SK-N-SH (cell line): ENCODE measurements at regions not wholly inside any gene's neighbourhood (a gene's known extent, or its start where the extent isn't known, plus 50 kb on each side); places are given as distances from the start of the nearest gene placed in this dataset.

Experiments used
- CTCF ChIA-PET: fragments of 300-600, 350-600 bp; formaldehyde crosslinking; extraction: SDS; loops from one replicate; lab custom pipeline; 2021; lab: Yijun Ruan, JAX
- POLR2A ChIA-PET: fragments of 350-600 bp; sonication (Branson Sonifier 250); formaldehyde crosslinking; extraction: SDS; loops from one replicate; lab custom pipeline; 2020; ENCODE audit warnings: antibody characterized with exemption, inconsistent platforms; lab: Yijun Ruan, JAX
- DNase-seq: peaks from one replicate; pipeline ENCODE4 v3.0.0; 2012
- H2AFZ ChIP-seq: fragments of 200-600 bp; sonication (generic); 2 replicates; pipeline ENCODE4 v1.8.1; 2016; ENCODE audit warnings: antibody characterized with exemption, mild to moderate bottlenecking, low read depth
- H3F3A ChIP-seq: fragments of 200-600 bp; sonication (generic); replicated peaks from 2 replicates; pipeline ENCODE3; 2016; ENCODE audit warnings: antibody characterized with exemption, mild to moderate bottlenecking; ENCODE audit not compliant: insufficient read depth
- H3K27ac ChIP-seq, 2 experiments: fragments of 200-500 bp in 1 of 2; fragments of 200-600 bp in 1 of 2; sonication (Bioruptor generic) in 1 of 2; sonication (generic), shearing (Covaris generic) in 1 of 2; 2 replicates each; pipeline versions ENCODE4 v1.5.1 to v1.6.1; 2014 to 2016; ENCODE audit warnings: low read depth in 2 of 2, inconsistent platforms in 1 of 2, low read length in 1 of 2, mild to moderate bottlenecking in 1 of 2, mixed read lengths in 1 of 2
- H3K27me3 ChIP-seq: fragments of 200-600 bp; sonication (generic), shearing (Covaris generic); 2 replicates; pipeline ENCODE4 v1.6.1; 2016; ENCODE audit warnings: mixed run types; ENCODE audit not compliant: insufficient read depth
- H3K36me3 ChIP-seq, 2 experiments: fragments of 200-500 bp in 1 of 2; fragments of 200-600 bp in 1 of 2; sonication (Bioruptor generic) in 1 of 2; sonication (generic) in 1 of 2; replicated peaks in 1 of 2; 2 replicates each; pipeline versions ENCODE3 to v1.5.1; 2014 to 2016; ENCODE audit warnings: low read length in 1 of 2, mild to moderate bottlenecking in 1 of 2; ENCODE audit not compliant: insufficient read depth in 2 of 2, control insufficient read depth in 1 of 2
- H3K4me1 ChIP-seq, 2 experiments: fragments of 200-500 bp in 1 of 2; fragments of 200-600 bp in 1 of 2; sonication (Bioruptor generic) in 1 of 2; sonication (generic), shearing (Covaris generic) in 1 of 2; 2 replicates each; pipeline versions ENCODE4 v1.5.1 to v1.6.1; 2014 to 2016; ENCODE audit warnings: low read depth in 1 of 2, low read length in 1 of 2, mixed run types in 1 of 2; ENCODE audit not compliant: insufficient read depth in 2 of 2, control insufficient read depth in 1 of 2
- H3K4me2 ChIP-seq: fragments of 200-600 bp; sonication (generic), shearing (Covaris generic); 2 replicates; pipeline ENCODE4 v1.6.1; 2017; ENCODE audit warnings: mixed run types
- H3K4me3 ChIP-seq, 2 experiments: fragments of 200-500 bp in 1 of 2; fragments of 200-600 bp in 1 of 2; sonication (Bioruptor generic) in 1 of 2; sonication (generic), shearing (Covaris generic) in 1 of 2; 2 replicates each; pipeline versions ENCODE4 v1.5.1 to v1.8.1; 2014 to 2016; ENCODE audit warnings: low read depth in 2 of 2, inconsistent platforms in 1 of 2, low read length in 1 of 2, mild to moderate bottlenecking in 1 of 2, mixed read lengths in 1 of 2, moderate library complexity in 1 of 2
- H3K79me2 ChIP-seq: fragments of 200-600 bp; sonication (generic); 2 replicates; pipeline ENCODE4 v1.8.1; 2017; ENCODE audit warnings: mild to moderate bottlenecking; ENCODE audit not compliant: insufficient read depth
- H3K9ac ChIP-seq: fragments of 200-600 bp; sonication (generic); 2 replicates; pipeline ENCODE4 v1.6.1; 2017; ENCODE audit warnings: mixed run types
- H3K9me2 ChIP-seq: fragments of 200-600 bp; sonication (generic); 2 replicates; pipeline ENCODE4 v1.6.1; 2017; ENCODE audit warnings: mixed run types
- H3K9me3 ChIP-seq: fragments of 200-600 bp; sonication (generic); 2 replicates; pipeline ENCODE4 v1.6.1; 2017; ENCODE audit warnings: mixed run types, mild to moderate bottlenecking, moderate library complexity
- H4K20me1 ChIP-seq: fragments of 200-600 bp; sonication (generic); 2 replicates; pipeline ENCODE4 v1.6.1; 2017; ENCODE audit warnings: mild to moderate bottlenecking, mixed run types; ENCODE audit not compliant: insufficient read depth
- EP300 ChIP-seq, 2 experiments: IDR thresholded peaks; 2 replicates each; pipeline versions ENCODE4 v1.4.0 to v1.6.1; 2012; ENCODE audit warnings: borderline replicate concordance in 1 of 2, low read depth in 1 of 2, low read length in 1 of 2
- EZH2phosphoT487 ChIP-seq: fragments of 200-600 bp; sonication (generic); IDR thresholded peaks from 2 replicates; pipeline ENCODE4 v1.6.1; 2017; ENCODE audit warnings: low read depth, mixed run types, mild to moderate bottlenecking, antibody characterized with exemption, moderate library complexity, borderline replicate concordance
- FOXJ3 ChIP-seq: sonication (generic); formaldehyde crosslinking; IDR thresholded peaks from 2 replicates; pipeline ENCODE4 v1.5.1; 2020; ENCODE audit warnings: mild to moderate bottlenecking, missing genetic modification reagents
- FOXM1 ChIP-seq: IDR thresholded peaks from 2 replicates; pipeline ENCODE4 v1.4.0; 2012; ENCODE audit warnings: low read depth, mild to moderate bottlenecking
- GABPA ChIP-seq: IDR thresholded peaks from 2 replicates; pipeline ENCODE4 v1.4.0; 2012; ENCODE audit warnings: low read depth, mild to moderate bottlenecking
- JUND ChIP-seq: IDR thresholded peaks from 2 replicates; pipeline ENCODE4 v1.4.0; 2012
- MEF2A ChIP-seq: IDR thresholded peaks from 2 replicates; pipeline ENCODE4 v1.4.0; 2012; ENCODE audit warnings: low read depth, borderline replicate concordance
- NFIC ChIP-seq: IDR thresholded peaks from 2 replicates; pipeline ENCODE4 v1.4.0; 2012; ENCODE audit warnings: borderline replicate concordance
- NRF1 ChIP-seq: IDR thresholded peaks from 2 replicates; pipeline ENCODE4 v1.6.1; 2012; ENCODE audit warnings: low read depth, mild to moderate bottlenecking, low read length
- POLR2AphosphoS5 ChIP-seq: IDR thresholded peaks from 2 replicates; pipeline ENCODE4 v1.6.1; 2012; ENCODE audit warnings: low read depth, low read length
- RAD21 ChIP-seq: IDR thresholded peaks from 2 replicates; pipeline ENCODE4 v1.6.1; 2012; ENCODE audit warnings: mild to moderate bottlenecking, low read length
- SIN3A ChIP-seq: IDR thresholded peaks from 2 replicates; pipeline ENCODE4 v1.6.1; 2012; ENCODE audit warnings: low read depth, mild to moderate bottlenecking, low read length, moderate library complexity, borderline replicate concordance
- SMC3 ChIP-seq: IDR thresholded peaks from 2 replicates; pipeline ENCODE4 v1.6.1; 2012; ENCODE audit warnings: low read depth, low read length, improper control_type of control experiment
- TAF1 ChIP-seq: IDR thresholded peaks from 2 replicates; pipeline ENCODE4 v1.6.1; 2012; ENCODE audit warnings: low read depth, mild to moderate bottlenecking, low read length, moderate library complexity, borderline replicate concordance
- TEAD4 ChIP-seq: IDR thresholded peaks from 2 replicates; pipeline ENCODE4 v1.4.0; 2012; ENCODE audit warnings: mild to moderate bottlenecking, borderline replicate concordance; ENCODE audit not compliant: insufficient read depth
- USF1 ChIP-seq: IDR thresholded peaks from 2 replicates; pipeline ENCODE4 v1.4.0; 2012; ENCODE audit warnings: low read depth, borderline replicate concordance
- ZBTB33 ChIP-seq: IDR thresholded peaks from 2 replicates; pipeline ENCODE4 v1.4.0; 2012; ENCODE audit warnings: low read depth, borderline replicate concordance
- WGBS: methylation state at CpG from one replicate; pipeline ENCODE4 v1.1.6; 2017; ENCODE audit warnings: low lambda C conversion rate; 5-methylcytosine and 5-hydroxymethylcytosine counted together
- TF ChIP-seq, protein P1 (sequence below): IDR thresholded peaks from 2 replicates; pipeline ENCODE4 v1.6.1; 2012; ENCODE audit warnings: mild to moderate bottlenecking, low read depth, low read length, moderate library complexity
- TF ChIP-seq, protein P2 (sequence below): fragments of 200-600 bp; sonication (generic); IDR thresholded peaks from 2 replicates; pipeline ENCODE4 v1.6.1; 2017; ENCODE audit warnings: antibody characterized with exemption, mild to moderate bottlenecking, moderate library complexity

DNA sequence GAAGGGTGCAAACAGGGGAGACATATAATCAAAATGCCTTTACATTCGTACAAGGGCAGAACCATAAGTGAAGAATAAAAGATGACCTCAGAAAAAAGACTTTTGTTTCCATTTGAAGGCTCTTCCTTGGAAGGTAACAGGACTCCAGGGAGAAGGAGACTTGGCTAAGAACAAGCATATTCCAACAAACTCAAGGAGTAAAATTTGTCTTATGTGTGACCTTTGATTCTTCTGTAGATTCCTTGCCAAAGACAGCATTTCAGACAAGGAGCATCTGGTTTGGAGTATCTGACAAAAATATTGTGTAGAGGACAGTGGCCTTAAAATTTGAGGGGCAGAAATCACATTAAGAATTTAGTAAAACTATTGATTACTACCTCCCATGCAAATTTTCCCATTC lies 991.9 kb downstream of the FLRT2 start:
- no peak overlapping the region for H3K9ac ChIP-seq
- no peaks in the 10 kb centered on the region for H3F3A ChIP-seq
- TF ChIP-seq NRF1 (no peak), POLR2AphosphoS5 (no peak), TAF1 (no peak), RAD21 (no peak), JUND (no peak)
- TF ChIP-seq, all 33 proteins: peak for 0
- DNase-seq = no peak
- H2AFZ ChIP-seq = no peak overlapping the region
- no peaks in the 10 kb centered on the region for H3K9me3 ChIP-seq
- H3K79me2 ChIP-seq = no peaks in the 10 kb centered on the region
- H4K20me1 ChIP-seq = no peaks in the 10 kb centered on the region
- WGBS = 0% methylated on average over 1 of the region's 1 CpG
- POLR2A ChIA-PET = no interaction called here
- H3K27ac ChIP-seq = no peak overlapping the region
- no peak overlapping the region for H3K4me2 ChIP-seq
- H3K36me3 ChIP-seq = no peaks in the 10 kb centered on the region
- CTCF ChIA-PET = no interaction called here
- no peaks in the 10 kb centered on the region for H3K9me2 ChIP-seq
- no peaks in the 10 kb centered on the region for H3K27me3 ChIP-seq
- H3K4me1 ChIP-seq = no peaks in the 10 kb centered on the region; a peak in 1 of 4 replicates
- H3K4me3 ChIP-seq = no peak overlapping the region

GRCh38 chr14:86521031-86521730 lies 991.2 kb downstream of the FLRT2 start:
- no peaks in the 10 kb centered on the region for H3K36me3 ChIP-seq
- H4K20me1 ChIP-seq = no peaks in the 10 kb centered on the region
- no peaks in the 10 kb centered on the region for H3K9me2 ChIP-seq
- no peaks in the 10 kb centered on the region; a peak in 1 of 4 replicates for H3K4me1 ChIP-seq
- DNase-seq = no peak
- no peak overlapping the region for H3K9ac ChIP-seq
- H3F3A ChIP-seq = no peaks in the 10 kb centered on the region
- WGBS = 2% methylated on average over 6 of the region's 6 CpGs
- H3K9me3 ChIP-seq = no peaks in the 10 kb centered on the region
- no peak overlapping the region for H3K27ac ChIP-seq
- H3K79me2 ChIP-seq = no peaks in the 10 kb centered on the region
- TF ChIP-seq ZBTB33 = no peak
- TF ChIP-seq GABPA = no peak
- TF ChIP-seq USF1 = no peak
- no peak for TF ChIP-seq TAF1
- TF ChIP-seq EP300 (IDR thresholded peaks at IDR 0.05; ENCODE audit: borderline replicate concordance in 1 of 2, low read depth in 1 of 2, low read length in 1 of 2) = no peak
- no peak for TF ChIP-seq EZH2phosphoT487
- TF ChIP-seq FOXM1 = no peak
- TF ChIP-seq, protein P1, sequence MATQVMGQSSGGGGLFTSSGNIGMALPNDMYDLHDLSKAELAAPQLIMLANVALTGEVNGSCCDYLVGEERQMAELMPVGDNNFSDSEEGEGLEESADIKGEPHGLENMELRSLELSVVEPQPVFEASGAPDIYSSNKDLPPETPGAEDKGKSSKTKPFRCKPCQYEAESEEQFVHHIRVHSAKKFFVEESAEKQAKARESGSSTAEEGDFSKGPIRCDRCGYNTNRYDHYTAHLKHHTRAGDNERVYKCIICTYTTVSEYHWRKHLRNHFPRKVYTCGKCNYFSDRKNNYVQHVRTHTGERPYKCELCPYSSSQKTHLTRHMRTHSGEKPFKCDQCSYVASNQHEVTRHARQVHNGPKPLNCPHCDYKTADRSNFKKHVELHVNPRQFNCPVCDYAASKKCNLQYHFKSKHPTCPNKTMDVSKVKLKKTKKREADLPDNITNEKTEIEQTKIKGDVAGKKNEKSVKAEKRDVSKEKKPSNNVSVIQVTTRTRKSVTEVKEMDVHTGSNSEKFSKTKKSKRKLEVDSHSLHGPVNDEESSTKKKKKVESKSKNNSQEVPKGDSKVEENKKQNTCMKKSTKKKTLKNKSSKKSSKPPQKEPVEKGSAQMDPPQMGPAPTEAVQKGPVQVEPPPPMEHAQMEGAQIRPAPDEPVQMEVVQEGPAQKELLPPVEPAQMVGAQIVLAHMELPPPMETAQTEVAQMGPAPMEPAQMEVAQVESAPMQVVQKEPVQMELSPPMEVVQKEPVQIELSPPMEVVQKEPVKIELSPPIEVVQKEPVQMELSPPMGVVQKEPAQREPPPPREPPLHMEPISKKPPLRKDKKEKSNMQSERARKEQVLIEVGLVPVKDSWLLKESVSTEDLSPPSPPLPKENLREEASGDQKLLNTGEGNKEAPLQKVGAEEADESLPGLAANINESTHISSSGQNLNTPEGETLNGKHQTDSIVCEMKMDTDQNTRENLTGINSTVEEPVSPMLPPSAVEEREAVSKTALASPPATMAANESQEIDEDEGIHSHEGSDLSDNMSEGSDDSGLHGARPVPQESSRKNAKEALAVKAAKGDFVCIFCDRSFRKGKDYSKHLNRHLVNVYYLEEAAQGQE = no peak
- no peak for TF ChIP-seq NFIC
- TF ChIP-seq SIN3A = no peak
- no peak for TF ChIP-seq POLR2AphosphoS5
- TF ChIP-seq FOXJ3 = no peak
- TF ChIP-seq RAD21 = no peak
- no peak for TF ChIP-seq SMC3
- no peak for TF ChIP-seq JUND
- TF ChIP-seq MEF2A = no peak
- TF ChIP-seq TEAD4 = no peak
- TF ChIP-seq, protein P2, sequence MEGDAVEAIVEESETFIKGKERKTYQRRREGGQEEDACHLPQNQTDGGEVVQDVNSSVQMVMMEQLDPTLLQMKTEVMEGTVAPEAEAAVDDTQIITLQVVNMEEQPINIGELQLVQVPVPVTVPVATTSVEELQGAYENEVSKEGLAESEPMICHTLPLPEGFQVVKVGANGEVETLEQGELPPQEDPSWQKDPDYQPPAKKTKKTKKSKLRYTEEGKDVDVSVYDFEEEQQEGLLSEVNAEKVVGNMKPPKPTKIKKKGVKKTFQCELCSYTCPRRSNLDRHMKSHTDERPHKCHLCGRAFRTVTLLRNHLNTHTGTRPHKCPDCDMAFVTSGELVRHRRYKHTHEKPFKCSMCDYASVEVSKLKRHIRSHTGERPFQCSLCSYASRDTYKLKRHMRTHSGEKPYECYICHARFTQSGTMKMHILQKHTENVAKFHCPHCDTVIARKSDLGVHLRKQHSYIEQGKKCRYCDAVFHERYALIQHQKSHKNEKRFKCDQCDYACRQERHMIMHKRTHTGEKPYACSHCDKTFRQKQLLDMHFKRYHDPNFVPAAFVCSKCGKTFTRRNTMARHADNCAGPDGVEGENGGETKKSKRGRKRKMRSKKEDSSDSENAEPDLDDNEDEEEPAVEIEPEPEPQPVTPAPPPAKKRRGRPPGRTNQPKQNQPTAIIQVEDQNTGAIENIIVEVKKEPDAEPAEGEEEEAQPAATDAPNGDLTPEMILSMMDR = no peak
- no peak overlapping the region for H2AFZ ChIP-seq
- H3K4me2 ChIP-seq = no peak overlapping the region
- no peak overlapping the region for H3K4me3 ChIP-seq
- ChIA-PET POLR2A (no interaction called here), CTCF (no interaction called here)
- no peaks in the 10 kb centered on the region for H3K27me3 ChIP-seq
